BLaER1 treated with 17β-estradiol and CSF1 and Interleukin-3, amounts not matched to agents 10 nM and 100 nM (cell line): ENCODE measurements at regions not wholly inside any gene's neighbourhood (a gene's known extent, or its start where the extent isn't known, plus 50 kb on each side); places are given as distances from the start of the nearest gene placed in this dataset.
"Not testable (repeated sequence)": the region's sequence is repeated elsewhere in the genome, so short reads cannot be mapped to it uniquely, and the experiment has no call there.

Experiments
- H3K27ac ChIP-seq, 11 experiments: shearing (Covaris generic); formaldehyde crosslinking; 2 replicates each; pipeline ENCODE4 v1.8.1; 2022
- H3K27me3 ChIP-seq, 11 experiments: shearing (Covaris generic); formaldehyde crosslinking; 2 replicates each; pipeline ENCODE4 v1.8.1; 2022
- H3K36me3 ChIP-seq, 11 experiments: shearing (Covaris generic); formaldehyde crosslinking; 2 replicates each; pipeline ENCODE4 v1.8.1; 2022
- H3K4me1 ChIP-seq, 10 experiments: shearing (Covaris generic); formaldehyde crosslinking; 2 replicates each; pipeline ENCODE4 v1.8.1; 2022
- H3K4me2 ChIP-seq, 11 experiments: shearing (Covaris generic); formaldehyde crosslinking; 2 replicates each; pipeline ENCODE4 v1.8.1; 2022
- H3K4me3 ChIP-seq, 10 experiments: shearing (Covaris generic); formaldehyde crosslinking; 2 replicates each; pipeline ENCODE4 v1.8.1; 2022
- H3K9ac ChIP-seq, 11 experiments: shearing (Covaris generic); formaldehyde crosslinking; 2 replicates each; pipeline ENCODE4 v1.8.1; 2022
- H3K9me3 ChIP-seq, 11 experiments: shearing (Covaris generic); formaldehyde crosslinking; replicated peaks in 1 of 11; 2 replicates each; pipeline ENCODE4 v1.8.1; 2022
- H4K20me1 ChIP-seq, 11 experiments: shearing (Covaris generic); formaldehyde crosslinking; 2 replicates each; pipeline ENCODE4 v1.8.1; 2022
- Cebpa-rat ChIP-seq, 11 experiments: shearing (Covaris generic); IDR thresholded peaks; 2 replicates each; pipeline ENCODE4 v1.8.1; 2022

GRCh38 chr16:59634004-59634579 is 900.0 kb upstream of the GOT2 start:
- Histone ChIP-seq H3K9me3 (peaks cover 9 to 16% (median 12%) of the 10 kb centered on the region in 11 experiments; a peak in 20 of 22 replicates), H3K27me3 (no peaks in the 10 kb centered on the region), H3K27ac (no peak overlapping the region), H3K36me3 (no peaks in the 10 kb centered on the region), H3K4me1 (peaks cover 0 to 9% (median 0%) of the 10 kb centered on the region in 10 experiments; a peak in 1 of 20 replicates), H4K20me1 (no peaks in the 10 kb centered on the region), H3K4me2 (no peak overlapping the region), H3K4me3 (no peak overlapping the region), H3K9ac (no peak overlapping the region)
- no peak for TF ChIP-seq Cebpa-rat (IDR thresholded peaks at IDR 0.05)

- H4K20me1 ChIP-seq: no peaks in the 10 kb centered on the region
- H3K4me3 ChIP-seq: no peak overlapping the region
- H3K9me3 ChIP-seq: peaks cover 9 to 16% (median 12%) of the 10 kb centered on the region in 11 experiments; a peak in 20 of 22 replicates
- H3K27ac ChIP-seq: peak overlapping the region in 1 of 11 experiments; percentile 5; a peak in 1 of 22 replicates
- no peak overlapping the region for H3K9ac ChIP-seq
- H3K4me1 ChIP-seq: peaks cover 0 to 9% (median 0%) of the 10 kb centered on the region in 10 experiments; a peak in 1 of 20 replicates
- no peaks in the 10 kb centered on the region for H3K27me3 ChIP-seq
- TF ChIP-seq Cebpa-rat (IDR thresholded peaks at IDR 0.05): no peak
- H3K36me3 ChIP-seq: no peaks in the 10 kb centered on the region
- H3K4me2 ChIP-seq: peak overlapping the region in 2 of 11 experiments; percentile 13 to 16; a peak in 2 of 22 replicates
Measured at GRCh38 chr16:59632276-59632855, 898.2 kb upstream of the GOT2 start.

GRCh38 chr16:59624381-59624780 is 890.3 kb upstream of the GOT2 start:
- not testable (repeated sequence) for H3K4me2 ChIP-seq, H3K4me3 ChIP-seq, H3K27me3 ChIP-seq, H3K27ac ChIP-seq, H3K36me3 ChIP-seq, H4K20me1 ChIP-seq, H3K4me1 ChIP-seq, H3K9ac ChIP-seq, H3K9me3 ChIP-seq

DNA sequence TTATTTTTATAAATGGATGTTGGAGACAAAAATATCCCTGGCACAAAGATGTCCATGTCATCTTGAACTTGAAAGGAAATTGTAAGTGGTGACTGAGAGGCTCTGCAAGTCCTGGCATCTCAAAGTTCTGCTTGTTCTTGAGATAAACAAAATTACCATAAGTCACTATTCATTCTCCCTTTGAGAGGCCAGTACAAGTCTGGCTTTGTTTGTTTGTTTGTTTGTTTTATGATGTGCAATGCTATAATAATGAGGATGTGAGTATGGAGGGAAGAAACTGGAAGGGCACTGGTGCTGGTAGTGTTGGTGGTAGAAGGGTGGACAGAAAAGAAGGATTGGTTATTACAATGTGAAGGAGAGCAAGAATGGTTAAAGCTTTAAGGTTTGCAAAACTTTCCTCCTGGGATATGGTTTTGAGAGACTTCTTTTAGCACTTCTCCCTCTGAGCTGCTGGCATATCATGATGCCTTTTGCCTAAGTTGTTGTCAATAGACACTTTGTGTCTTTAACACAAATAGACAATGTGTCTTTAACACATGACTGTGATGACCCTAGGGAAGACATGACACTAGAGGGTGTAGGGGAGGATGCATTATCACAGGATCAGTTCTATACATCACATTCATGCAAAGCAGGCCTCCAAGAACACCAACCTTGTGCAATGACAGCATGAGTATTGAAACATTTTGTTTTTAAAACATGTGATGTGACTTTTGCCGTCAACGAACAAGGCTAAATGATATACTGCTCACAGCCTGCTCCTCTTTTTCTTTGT is 880.5 kb upstream of the GOT2 start:
- H3K9ac ChIP-seq: no peak overlapping the region
- H3K27ac ChIP-seq: no peak overlapping the region
- H3K27me3 ChIP-seq: no peaks in the 10 kb centered on the region
- TF ChIP-seq Cebpa-rat (IDR thresholded peaks at IDR 0.05): no peak
- no peaks in the 10 kb centered on the region for H4K20me1 ChIP-seq
- no peak overlapping the region for H3K4me3 ChIP-seq
- no peaks in the 10 kb centered on the region for H3K36me3 ChIP-seq
- no peak overlapping the region for H3K4me2 ChIP-seq
- H3K4me1 ChIP-seq: peaks cover 0 to 12% (median 0%) of the 10 kb centered on the region in 10 experiments; a peak in 3 of 20 replicates
- no peaks in the 10 kb centered on the region for H3K9me3 ChIP-seq

GRCh38 chr16:59612910-59613620 is 878.9 kb upstream of the GOT2 start:
- not testable (repeated sequence) for H3K9me3 ChIP-seq, H3K36me3 ChIP-seq, H4K20me1 ChIP-seq, H3K9ac ChIP-seq, H3K27ac ChIP-seq, H3K27me3 ChIP-seq, H3K4me3 ChIP-seq, H3K4me2 ChIP-seq
- peaks cover 0 to 12% (median 0%) of the 10 kb centered on the region in 10 experiments; a peak in 3 of 20 replicates for H3K4me1 ChIP-seq

DNA sequence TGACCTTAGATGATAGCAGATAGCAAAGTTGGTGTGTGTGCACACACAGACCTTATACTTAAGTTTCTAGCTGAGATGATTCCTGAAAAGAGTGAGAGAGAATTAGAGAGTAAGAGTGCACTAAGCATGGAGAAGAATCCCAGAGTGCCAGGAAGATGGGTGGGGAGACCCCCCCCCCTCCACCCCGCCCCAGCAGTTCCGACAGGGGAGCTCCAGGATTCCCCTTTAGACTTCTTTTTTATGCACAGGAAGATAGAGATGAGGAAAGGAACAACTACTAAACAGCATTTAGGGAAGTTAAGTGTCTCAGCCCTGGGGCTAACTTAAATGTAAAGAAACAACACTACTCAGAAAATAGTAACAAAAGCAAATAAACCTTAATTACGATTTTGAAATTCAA is 878.0 kb upstream of the GOT2 start:
- Histone ChIP-seq H3K9me3 (no peaks in the 10 kb centered on the region), H4K20me1 (no peaks in the 10 kb centered on the region), H3K4me1 (peaks cover 0 to 12% (median 0%) of the 10 kb centered on the region in 10 experiments; a peak in 3 of 20 replicates), H3K4me2 (peak overlapping the region in 1 of 11 experiments; percentile 23; a peak in 1 of 22 replicates), H3K4me3 (no peak overlapping the region), H3K36me3 (no peaks in the 10 kb centered on the region), H3K27me3 (no peaks in the 10 kb centered on the region), H3K27ac (no peak overlapping the region), H3K9ac (no peak overlapping the region)
- TF ChIP-seq Cebpa-rat (IDR thresholded peaks at IDR 0.05): no peak

DNA sequence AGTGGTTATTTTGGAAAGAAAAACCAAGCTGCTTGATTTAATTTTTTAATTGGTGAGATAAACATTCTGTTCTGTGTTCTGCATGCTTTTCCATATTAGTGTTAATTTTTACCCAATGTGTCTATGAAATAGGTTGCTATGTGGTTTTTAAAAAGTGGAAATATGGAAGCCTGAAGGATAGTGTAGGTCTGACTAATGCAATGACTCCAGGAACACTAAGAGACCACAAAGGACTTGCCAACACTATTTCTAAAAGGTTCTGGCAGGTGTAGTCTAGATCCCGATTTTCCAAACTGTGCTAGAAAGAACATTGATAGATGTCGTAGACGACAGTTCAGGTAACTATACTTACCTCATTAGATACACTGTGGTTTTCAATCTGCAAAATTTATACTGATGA is 877.4 kb upstream of the GOT2 start:
- 0 out of 22 replicates have a peak overlapping the region, but pooled peaks of 1 of the 11 experiments have one; percentile 23 for H3K4me2 ChIP-seq

DNA sequence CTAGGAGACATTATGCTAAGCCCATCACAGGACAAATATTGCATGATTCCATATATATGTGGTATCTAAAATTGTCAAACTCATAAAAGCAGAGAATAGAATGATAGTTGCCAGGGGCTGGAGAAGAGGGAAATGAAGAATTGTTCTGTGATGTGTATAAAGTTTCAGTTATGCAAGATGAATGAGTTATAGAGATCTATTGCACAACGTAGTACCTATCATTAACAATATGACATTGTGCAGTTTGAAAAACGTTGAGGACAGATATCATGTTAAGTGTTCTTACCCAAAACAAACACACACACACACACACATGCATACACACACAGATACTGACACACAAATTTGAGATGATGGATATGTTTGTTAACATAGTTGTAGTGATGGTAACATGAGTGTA is 871.6 kb upstream of the GOT2 start:
- Histone ChIP-seq H3K27ac (no peak overlapping the region), H3K4me2 (no peak overlapping the region), H3K4me1 (peaks cover 0 to 19% (median 0%) of the 10 kb centered on the region in 10 experiments; a peak in 3 of 20 replicates), H3K9me3 (no peaks in the 10 kb centered on the region), H3K4me3 (no peak overlapping the region), H3K9ac (no peak overlapping the region), H3K36me3 (no peaks in the 10 kb centered on the region), H4K20me1 (no peaks in the 10 kb centered on the region), H3K27me3 (no peaks in the 10 kb centered on the region)
- TF ChIP-seq Cebpa-rat (IDR thresholded peaks at IDR 0.05): no peak

More for the DNA sequence above, 877.4 kb upstream of the GOT2 start:
- H3K36me3 ChIP-seq: no peaks in the 10 kb centered on the region
- peaks cover 0 to 12% (median 0%) of the 10 kb centered on the region in 10 experiments; a peak in 3 of 20 replicates for H3K4me1 ChIP-seq
- H4K20me1 ChIP-seq: no peaks in the 10 kb centered on the region
- no peak overlapping the region for H3K4me3 ChIP-seq
- TF ChIP-seq Cebpa-rat (IDR thresholded peaks at IDR 0.05): no peak
- no peak overlapping the region for H3K27ac ChIP-seq
- H3K9ac ChIP-seq: no peak overlapping the region
- no peaks in the 10 kb centered on the region for H3K27me3 ChIP-seq
- H3K9me3 ChIP-seq: no peaks in the 10 kb centered on the region

GRCh38 chr16:59604354-59604753 is 870.2 kb upstream of the GOT2 start:
- H3K9ac ChIP-seq: no peak overlapping the region
- H3K36me3 ChIP-seq: no peaks in the 10 kb centered on the region
- H3K4me3 ChIP-seq: no peak overlapping the region
- no peaks in the 10 kb centered on the region for H4K20me1 ChIP-seq
- H3K27me3 ChIP-seq: no peaks in the 10 kb centered on the region
- H3K9me3 ChIP-seq: no peaks in the 10 kb centered on the region
- no peak for TF ChIP-seq Cebpa-rat (IDR thresholded peaks at IDR 0.05)
- no peak overlapping the region for H3K4me2 ChIP-seq
- no peak overlapping the region for H3K27ac ChIP-seq
- peaks cover 0 to 20% (median 0%) of the 10 kb centered on the region in 10 experiments; a peak in 3 of 20 replicates for H3K4me1 ChIP-seq
